ENCODE measurements at regions not wholly inside any gene's neighbourhood (a gene's known extent, or its start where the extent isn't known, plus 50 kb on each side); places are given as distances from the start of the nearest gene placed in this dataset.

GRCh38 chrX:131621650-131622049 is 77.8 kb downstream of the OR13H1 start:
- TF ChIP-seq ISL1 (CRISPR knock-in tag; IDR thresholded peaks at IDR 0.05), result peak; percentile 63
- TF ChIP-seq ZFP3 (CRISPR knock-in tag; IDR thresholded peaks at IDR 0.05), result no peak
- TF ChIP-seq ESRRG (CRISPR knock-in tag; IDR thresholded peaks at IDR 0.05), result no peak
- peak; percentile 60 for ATAC-seq

- ATAC-seq, result peak; percentile 69
Measured at GRCh38 chrX:131626681-131627296, 82.9 kb downstream of the OR13H1 start.

DNA sequence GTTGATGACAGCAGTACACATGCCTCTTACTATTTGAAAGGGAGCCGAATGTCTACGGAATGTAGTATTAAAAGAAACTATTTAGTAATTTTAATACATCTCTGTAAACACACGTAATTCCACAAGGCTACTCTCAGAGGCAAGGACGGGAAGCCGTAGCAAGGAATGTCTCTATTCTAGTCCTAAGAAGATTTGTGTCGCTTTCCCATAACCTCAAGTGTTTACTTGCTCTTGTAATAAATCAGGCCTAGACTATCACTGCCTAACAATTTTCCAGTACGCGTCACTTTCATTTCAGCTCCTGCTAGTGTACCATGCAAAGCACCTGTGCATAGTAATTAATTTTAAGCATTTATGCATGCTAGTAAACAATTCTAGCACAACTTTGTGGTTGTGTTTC is 86.7 kb downstream of the OR13H1 start:
- ATAC-seq, result no peak
- TF ChIP-seq CSDC2 (CRISPR knock-in tag; IDR thresholded peaks at IDR 0.05) (no peak), ZNF8 (CRISPR knock-in tag; IDR thresholded peaks at IDR 0.05) (no peak), BACH2 (CRISPR knock-in tag; IDR thresholded peaks at IDR 0.05; ENCODE audit: borderline replicate concordance) (no peak), ZC3H10 (CRISPR knock-in tag; IDR thresholded peaks at IDR 0.05) (no peak), GLIS3 (CRISPR knock-in tag; IDR thresholded peaks at IDR 0.05) (no peak), ZNF70 (CRISPR knock-in tag; IDR thresholded peaks at IDR 0.05) (no peak), SNAI2 (CRISPR knock-in tag; IDR thresholded peaks at IDR 0.05) (no peak), ZFP3 (CRISPR knock-in tag; IDR thresholded peaks at IDR 0.05) (no peak), ESRRG (CRISPR knock-in tag; IDR thresholded peaks at IDR 0.05) (no peak), ZFP30 (CRISPR knock-in tag; IDR thresholded peaks at IDR 0.05) (no peak), PATZ1 (CRISPR knock-in tag; IDR thresholded peaks at IDR 0.05; ENCODE audit: borderline replicate concordance) (no peak)
- TF ChIP-seq, protein P1, sequence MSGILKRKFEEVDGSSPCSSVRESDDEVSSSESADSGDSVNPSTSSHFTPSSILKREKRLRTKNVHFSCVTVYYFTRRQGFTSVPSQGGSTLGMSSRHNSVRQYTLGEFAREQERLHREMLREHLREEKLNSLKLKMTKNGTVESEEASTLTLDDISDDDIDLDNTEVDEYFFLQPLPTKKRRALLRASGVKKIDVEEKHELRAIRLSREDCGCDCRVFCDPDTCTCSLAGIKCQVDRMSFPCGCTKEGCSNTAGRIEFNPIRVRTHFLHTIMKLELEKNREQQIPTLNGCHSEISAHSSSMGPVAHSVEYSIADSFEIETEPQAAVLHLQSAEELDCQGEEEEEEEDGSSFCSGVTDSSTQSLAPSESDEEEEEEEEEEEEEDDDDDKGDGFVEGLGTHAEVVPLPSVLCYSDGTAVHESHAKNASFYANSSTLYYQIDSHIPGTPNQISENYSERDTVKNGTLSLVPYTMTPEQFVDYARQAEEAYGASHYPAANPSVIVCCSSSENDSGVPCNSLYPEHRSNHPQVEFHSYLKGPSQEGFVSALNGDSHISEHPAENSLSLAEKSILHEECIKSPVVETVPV (CRISPR knock-in tag; IDR thresholded peaks at IDR 0.05), result no peak
- TF ChIP-seq, protein P2, sequence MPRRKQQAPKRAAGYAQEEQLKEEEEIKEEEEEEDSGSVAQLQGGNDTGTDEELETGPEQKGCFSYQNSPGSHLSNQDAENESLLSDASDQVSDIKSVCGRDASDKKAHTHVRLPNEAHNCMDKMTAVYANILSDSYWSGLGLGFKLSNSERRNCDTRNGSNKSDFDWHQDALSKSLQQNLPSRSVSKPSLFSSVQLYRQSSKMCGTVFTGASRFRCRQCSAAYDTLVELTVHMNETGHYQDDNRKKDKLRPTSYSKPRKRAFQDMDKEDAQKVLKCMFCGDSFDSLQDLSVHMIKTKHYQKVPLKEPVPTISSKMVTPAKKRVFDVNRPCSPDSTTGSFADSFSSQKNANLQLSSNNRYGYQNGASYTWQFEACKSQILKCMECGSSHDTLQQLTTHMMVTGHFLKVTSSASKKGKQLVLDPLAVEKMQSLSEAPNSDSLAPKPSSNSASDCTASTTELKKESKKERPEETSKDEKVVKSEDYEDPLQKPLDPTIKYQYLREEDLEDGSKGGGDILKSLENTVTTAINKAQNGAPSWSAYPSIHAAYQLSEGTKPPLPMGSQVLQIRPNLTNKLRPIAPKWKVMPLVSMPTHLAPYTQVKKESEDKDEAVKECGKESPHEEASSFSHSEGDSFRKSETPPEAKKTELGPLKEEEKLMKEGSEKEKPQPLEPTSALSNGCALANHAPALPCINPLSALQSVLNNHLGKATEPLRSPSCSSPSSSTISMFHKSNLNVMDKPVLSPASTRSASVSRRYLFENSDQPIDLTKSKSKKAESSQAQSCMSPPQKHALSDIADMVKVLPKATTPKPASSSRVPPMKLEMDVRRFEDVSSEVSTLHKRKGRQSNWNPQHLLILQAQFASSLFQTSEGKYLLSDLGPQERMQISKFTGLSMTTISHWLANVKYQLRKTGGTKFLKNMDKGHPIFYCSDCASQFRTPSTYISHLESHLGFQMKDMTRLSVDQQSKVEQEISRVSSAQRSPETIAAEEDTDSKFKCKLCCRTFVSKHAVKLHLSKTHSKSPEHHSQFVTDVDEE (CRISPR knock-in tag; IDR thresholded peaks at IDR 0.05), result no peak

More at GRCh38 chrX:131626681-131627296, 82.9 kb downstream of the OR13H1 start:
- TF ChIP-seq OSR1 (CRISPR knock-in tag; IDR thresholded peaks at IDR 0.05) (no peak), TCF4 (CRISPR knock-in tag; IDR thresholded peaks at IDR 0.05; ENCODE audit: borderline replicate concordance) (no peak)

DNA sequence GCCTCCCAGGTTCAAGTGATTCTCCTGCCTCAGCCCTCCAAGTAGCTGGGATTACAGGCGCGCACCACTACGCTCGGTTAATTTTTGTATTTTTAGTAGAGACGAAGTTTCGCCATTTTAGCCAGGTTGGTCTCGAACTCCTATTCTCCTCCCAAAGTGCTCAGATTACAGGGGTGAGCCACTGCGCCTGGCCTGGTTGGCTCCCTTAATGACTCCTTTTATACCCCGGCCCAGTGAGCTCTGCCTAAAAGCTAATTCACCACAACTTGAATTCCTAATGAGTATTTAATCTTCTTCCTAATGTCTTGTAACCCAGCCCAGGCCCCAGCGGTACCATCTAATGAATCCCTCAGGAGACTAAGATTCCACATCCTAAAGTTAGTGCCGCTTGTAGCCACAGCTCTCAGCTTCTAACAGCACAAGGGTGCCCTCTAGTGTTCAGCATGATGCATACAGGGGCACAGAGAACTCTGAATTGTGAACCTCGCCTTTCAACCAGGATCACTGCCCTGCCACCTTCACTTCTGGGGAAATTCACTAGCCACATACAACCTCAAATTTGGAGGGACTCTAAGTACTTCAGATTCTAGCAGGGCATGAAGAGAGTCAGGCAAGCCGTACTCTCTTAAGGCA is 89.5 kb downstream of the OR13H1 start:
- peak; percentile 100 for ATAC-seq
- TF ChIP-seq POU6F1 (CRISPR knock-in tag; IDR thresholded peaks at IDR 0.05; ENCODE audit: borderline replicate concordance, low read depth), result no peak
- TF ChIP-seq ZFP30 (CRISPR knock-in tag; IDR thresholded peaks at IDR 0.05), result no peak
- TF ChIP-seq SNAI2 (CRISPR knock-in tag; IDR thresholded peaks at IDR 0.05), result no peak
- TF ChIP-seq BACH2 (CRISPR knock-in tag; IDR thresholded peaks at IDR 0.05; ENCODE audit: borderline replicate concordance), result no peak
- no peak for TF ChIP-seq ISL1 (CRISPR knock-in tag; IDR thresholded peaks at IDR 0.05)
- TF ChIP-seq ESRRG (CRISPR knock-in tag; IDR thresholded peaks at IDR 0.05), result no peak
- TF ChIP-seq ZC3H10 (CRISPR knock-in tag; IDR thresholded peaks at IDR 0.05), result no peak
- TF ChIP-seq ARNTL (CRISPR knock-in tag; IDR thresholded peaks at IDR 0.05; ENCODE audit: borderline replicate concordance, low read depth), result no peak
- TF ChIP-seq PATZ1 (CRISPR knock-in tag; IDR thresholded peaks at IDR 0.05; ENCODE audit: borderline replicate concordance), result no peak
- no peak for TF ChIP-seq OSR1 (CRISPR knock-in tag; IDR thresholded peaks at IDR 0.05)

Measured in SK-N-SH treated with all-trans-retinoic acid at 6 μM for 48 hours (cell line).